ENCODE measurements at regions not wholly inside any gene's neighbourhood (a gene's known extent, or its start where the extent isn't known, plus 50 kb on each side); places are given as distances from the start of the nearest gene placed in this dataset.

DNA sequence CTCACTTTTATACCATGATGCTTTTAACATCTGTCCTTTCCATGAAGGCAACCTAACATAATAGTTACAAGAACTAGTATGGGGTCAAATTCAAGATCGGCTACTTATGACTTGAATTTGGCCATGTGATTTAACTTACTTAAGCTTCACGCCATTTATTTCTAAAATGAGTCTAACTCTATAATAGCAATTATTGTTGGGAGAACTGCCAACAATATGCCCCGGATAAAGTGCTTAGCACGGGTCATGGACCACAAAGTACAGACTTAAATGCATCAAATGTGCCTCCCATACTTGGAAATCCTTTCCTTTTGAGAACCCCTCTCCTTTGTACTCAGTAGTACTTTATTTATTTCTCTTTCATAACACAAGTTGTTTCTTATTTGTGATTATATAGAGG lies 1603.6 kb upstream of the GOT2 start:
- TF ChIP-seq POLR2AphosphoS5 (IDR thresholded peaks at IDR 0.05) (no peak), POLR2A (IDR thresholded peaks at IDR 0.05) (no peak)
- TF ChIP-seq, protein P1, sequence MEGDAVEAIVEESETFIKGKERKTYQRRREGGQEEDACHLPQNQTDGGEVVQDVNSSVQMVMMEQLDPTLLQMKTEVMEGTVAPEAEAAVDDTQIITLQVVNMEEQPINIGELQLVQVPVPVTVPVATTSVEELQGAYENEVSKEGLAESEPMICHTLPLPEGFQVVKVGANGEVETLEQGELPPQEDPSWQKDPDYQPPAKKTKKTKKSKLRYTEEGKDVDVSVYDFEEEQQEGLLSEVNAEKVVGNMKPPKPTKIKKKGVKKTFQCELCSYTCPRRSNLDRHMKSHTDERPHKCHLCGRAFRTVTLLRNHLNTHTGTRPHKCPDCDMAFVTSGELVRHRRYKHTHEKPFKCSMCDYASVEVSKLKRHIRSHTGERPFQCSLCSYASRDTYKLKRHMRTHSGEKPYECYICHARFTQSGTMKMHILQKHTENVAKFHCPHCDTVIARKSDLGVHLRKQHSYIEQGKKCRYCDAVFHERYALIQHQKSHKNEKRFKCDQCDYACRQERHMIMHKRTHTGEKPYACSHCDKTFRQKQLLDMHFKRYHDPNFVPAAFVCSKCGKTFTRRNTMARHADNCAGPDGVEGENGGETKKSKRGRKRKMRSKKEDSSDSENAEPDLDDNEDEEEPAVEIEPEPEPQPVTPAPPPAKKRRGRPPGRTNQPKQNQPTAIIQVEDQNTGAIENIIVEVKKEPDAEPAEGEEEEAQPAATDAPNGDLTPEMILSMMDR (IDR thresholded peaks at IDR 0.05) = no peak
